LoVo (cell line): ENCODE measurements at regions not wholly inside any gene's neighbourhood (a gene's known extent, or its start where the extent isn't known, plus 50 kb on each side); places are given as distances from the start of the nearest gene placed in this dataset.
"Not testable (repeated sequence)": the region's sequence is repeated elsewhere in the genome, so short reads cannot be mapped to it uniquely, and the experiment has no call there.

ENCODE experiments used
- DNase-seq: peaks from one replicate; pipeline ENCODE4 v3.0.0-alpha.2; 2016; ENCODE audit warnings: low spot score

DNA sequence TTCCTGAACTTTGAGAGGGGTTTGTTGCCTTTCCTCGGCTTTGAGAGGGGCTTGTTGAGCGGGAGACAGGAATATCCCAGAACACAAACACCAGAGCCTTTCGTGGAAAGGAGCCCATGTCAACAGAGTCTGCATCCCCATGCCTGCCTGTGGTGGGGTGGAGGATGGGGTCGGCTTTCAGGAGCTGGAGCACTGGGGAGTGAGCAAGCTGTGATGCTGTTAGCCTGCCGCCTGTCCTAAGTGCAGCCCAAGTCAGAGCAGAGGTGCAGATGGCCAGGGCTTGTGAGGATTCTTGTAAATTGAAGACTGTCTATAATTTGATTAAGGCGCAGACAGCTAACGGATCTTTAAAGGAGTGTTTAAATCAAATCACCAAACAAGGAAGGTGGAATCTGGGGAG lies 103.3 kb upstream of the ANK2 start:
- DNase-seq = no peak

DNA sequence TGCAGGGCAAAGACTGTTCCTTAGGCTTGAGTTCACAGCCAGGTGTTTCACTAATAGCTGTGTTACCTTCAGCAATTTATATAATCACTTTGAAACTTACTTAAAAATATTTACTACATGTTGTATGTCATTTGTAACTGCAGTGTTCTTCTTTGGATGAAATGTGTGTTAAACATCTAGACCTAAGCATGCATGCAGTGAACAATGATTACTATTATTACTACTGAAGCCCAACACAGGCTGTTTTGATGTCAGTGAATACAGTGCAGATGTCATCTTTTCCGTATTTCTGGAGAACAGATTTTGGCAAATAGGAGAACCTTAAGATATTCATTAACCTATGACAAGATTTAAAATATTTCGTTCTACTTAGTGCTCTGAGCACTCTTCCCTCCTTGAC lies 101.8 kb upstream of the ANK2 start:
- DNase-seq = no peak

DNA sequence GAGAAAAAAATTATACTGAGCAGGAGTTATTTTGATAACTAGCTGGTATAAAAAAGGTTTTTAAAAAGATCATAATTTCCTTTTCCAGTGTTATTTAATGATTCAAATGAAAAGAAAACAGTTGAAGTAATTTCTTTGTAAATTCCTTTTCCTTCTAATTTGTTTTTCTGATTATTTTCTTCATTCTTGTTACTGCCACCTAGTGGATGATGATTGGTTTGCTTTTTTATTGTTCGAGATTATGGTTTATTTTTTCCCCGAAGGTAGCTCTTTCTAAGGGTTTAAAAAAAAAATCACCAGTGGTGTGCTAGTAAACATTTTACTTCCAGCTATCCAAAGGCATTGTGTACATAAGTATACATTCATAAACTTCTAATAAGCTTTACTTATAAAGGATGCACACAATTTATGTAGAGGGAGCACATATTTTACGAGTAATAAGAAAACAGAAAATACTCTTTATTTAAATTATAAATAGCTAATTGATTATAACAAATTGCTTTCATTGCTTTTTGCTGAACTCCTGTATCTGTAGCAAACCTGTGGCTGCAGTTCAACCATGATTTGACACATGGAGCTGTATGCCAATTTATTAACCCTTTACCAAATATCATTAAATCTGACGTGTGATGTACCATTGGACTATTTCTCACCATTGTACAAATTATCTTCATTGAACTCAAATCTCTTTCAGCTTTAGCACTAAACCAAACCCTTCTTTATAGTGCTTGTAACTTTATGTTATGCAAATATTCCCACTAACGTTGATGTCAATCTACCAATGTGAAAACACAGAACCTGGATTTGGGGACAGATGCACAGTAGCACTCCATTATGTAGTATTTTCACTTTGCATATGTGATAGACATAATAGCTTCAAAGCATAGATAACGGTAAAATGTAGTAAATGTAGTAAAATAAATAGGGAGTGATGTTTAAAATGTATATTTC lies 97.8 kb upstream of the ANK2 start:
- DNase-seq = peak; percentile 12

DNA sequence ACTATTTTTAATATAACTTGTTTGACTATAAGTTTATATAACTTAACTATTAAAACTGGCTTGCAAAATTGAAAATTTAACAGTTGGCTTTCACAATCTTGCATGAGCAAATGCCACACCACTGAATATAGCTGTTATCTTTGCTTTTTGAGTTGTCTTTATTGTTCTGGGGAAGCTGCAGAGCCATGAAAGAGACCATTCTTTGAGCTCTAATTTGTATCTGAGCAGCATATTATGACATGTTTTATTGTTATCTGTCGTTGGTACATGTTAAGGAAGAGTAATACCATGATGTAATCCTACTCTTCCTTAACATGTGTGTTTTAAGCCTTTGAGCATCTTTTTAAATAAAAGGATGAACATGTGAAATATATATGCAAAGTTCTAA lies 97.1 kb upstream of the ANK2 start:
- DNase-seq = no peak

DNA sequence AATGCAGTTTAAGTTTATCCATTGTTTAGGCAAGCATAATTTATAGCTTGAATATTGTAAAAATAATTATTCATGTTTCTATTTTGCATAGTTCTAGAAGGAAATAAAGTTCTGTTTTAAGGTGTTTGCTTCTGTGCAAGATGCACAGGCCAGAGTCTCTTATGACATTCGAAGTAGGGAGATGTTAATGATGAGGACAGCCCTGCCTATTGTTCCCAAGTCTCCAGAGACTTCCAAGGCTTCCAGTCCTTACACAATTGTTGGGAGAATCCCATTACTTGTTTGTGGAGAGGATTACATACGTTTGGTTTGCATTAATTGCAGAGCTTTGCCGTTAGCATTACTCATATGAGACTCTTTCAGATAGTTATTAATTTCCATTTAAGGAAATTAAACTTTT lies 96.2 kb upstream of the ANK2 start:
- no peak for DNase-seq

DNA sequence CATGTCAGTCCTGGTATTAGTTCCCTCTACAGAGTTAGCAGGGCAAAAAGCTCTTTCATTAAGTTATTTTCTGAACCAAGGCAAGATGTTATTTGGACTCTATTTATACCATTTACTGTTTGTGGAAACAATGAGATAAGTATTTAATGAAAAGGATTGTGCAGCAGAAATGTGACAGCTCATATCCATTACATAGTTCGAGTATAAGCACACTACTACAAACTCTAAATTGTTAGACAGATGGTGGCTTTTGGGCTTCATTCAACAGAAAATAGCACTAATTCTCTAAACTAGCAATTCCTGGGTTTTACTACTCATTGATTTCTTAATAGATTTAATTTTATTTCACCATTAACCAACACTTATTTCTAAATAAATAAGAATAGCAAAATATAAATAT lies 95.2 kb upstream of the ANK2 start:
- DNase-seq = no peak

DNA sequence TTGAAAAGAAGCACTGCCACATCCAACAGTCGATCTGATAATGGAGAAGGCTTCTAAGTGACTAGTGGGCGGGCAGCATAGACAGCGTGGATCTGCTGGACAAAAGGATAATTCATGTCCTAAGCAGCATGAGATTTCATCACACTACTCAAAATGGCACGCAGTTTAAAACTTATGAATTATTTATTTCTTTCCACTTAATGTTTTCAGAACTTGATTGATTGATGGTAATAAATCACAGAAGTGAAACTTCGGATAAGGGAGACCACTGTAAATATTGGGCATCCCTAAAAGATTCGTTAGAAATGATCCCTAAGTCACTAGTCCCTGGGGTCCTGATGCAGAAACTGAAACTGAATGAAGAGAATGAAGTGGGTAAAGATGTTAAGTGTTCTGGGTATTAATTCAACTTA lies 93.0 kb upstream of the ANK2 start:
- no peak for DNase-seq

DNA sequence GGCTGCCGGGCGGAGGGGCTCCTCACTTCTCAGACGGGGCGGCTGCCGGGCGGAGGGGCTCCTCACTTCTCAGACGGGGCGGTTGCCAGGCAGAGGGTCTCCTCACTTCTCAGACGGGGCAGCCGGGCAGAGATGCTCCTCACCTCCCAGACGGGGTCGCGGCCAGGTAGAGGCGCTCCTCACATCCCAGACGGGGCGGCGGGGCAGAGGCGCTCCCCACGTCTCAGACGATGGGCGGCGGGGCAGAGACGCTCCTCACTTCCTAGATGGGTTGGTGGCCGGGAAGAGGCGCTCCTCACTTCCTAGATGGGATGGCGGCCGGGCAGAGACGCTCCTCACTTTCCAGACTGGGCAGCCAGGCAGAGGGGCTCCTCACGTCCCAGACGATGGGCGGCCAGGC lies 91.7 kb upstream of the ANK2 start:
- DNase-seq = not testable (repeated sequence)

DNA sequence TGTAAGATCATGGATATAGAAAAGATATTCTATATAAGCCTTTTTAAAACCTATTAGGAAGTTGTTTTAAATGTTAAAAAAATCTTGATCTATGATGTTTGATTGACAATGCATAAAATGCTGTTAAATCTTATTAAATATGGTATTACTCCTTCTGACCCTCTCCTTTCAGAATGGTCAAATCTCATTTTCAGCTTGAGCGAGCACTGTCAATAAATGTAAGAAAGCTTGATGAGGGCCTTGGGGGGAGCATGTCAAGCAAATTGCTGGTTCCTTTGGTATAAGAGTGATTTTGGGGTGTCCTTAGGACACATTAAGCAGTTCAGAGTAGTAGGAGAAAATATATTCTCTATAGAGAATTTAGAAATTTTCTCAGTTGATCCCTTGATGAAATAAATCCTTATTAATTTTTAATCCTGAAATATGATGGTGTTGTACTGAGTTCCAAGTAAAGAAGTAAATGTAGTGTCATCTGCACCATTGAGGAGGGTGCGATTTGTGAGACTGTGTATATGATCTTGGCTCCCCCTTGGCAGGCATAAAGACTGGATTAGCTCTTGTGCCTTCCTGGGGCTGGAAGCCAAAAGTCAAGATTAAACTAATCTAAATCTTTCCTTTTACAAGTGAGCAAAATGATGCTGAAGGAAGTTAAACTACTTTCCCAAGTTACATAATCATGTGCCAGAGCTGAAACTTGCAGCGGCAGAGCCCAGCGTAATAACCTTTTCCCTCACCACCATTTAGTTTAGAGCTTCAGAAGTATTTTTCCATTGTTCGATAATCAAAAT lies 82.6 kb upstream of the ANK2 start:
- no peak for DNase-seq

DNA sequence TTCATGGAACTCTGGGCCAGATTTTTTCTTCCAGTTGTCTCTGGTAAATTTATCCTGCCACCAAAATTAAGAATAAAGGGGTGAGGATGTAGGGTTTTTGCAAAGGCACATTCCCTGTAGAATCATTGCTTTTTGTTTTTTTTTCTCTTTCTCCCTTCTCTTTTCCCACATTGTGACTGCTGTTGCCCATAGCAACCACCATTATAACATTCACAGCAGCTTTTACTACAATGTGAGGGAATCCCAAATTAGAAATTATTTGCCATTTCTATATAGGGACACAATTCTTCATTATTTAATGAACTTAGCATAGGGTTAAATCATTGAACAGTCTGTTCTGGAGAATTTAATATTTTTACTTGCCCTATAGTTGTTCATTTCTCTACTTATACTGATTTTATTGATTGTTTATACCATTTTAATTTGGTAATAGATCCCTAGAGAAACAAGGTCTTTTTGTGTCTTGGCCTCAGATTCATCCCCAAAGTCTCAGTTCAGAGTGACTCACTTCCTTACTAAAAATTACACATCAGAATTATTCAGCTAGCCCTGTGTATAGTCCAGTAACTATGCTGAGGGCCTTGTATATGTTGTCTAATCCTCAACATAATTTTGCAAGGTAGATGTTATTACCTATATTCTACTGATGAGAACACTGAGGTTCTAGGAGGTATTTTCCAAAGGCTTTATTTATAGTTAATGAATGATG lies 80.8 kb upstream of the ANK2 start:
- DNase-seq = no peak

DNA sequence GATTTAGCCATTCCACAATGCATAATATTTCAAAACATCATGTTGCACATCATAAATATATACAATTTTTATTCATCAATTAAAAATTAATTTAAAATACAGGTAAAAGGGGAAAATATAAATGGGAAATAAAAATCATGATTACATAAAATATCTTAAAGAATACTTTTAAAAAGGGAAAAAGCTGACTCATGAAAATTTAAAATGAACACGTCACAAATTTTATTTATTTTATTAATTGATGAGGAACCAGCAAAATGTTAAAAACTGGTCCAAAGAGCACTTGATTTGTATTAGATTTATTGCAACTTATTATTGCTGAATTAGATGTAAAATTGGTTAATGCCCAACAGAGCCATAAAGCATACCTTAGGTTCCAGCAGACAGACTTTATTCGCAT lies 78.5 kb upstream of the ANK2 start:
- DNase-seq = no peak

DNA sequence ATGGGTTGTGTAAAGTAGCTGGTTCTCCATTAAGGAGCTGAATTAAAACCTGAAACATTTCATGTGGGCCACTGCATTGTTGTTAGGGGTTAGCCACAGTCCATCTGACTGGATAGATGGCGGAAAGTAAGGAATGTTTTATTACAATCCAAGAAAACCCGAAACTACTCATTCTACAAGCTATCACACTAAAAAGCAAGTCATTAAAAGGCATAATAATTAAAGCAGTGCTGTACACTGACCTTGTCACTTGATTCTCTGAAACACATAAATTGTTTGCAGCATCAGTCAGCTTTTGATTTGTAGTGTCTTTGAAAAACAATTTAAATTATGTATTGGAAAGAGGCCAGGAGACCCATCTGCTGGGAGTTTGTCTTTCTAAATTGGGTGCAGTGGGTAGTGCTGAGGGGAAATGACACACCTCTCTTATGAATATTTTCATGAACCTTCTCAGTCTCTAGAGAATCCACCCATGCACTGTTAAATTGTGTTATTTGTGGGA lies 75.7 kb upstream of the ANK2 start:
- DNase-seq = no peak

DNA sequence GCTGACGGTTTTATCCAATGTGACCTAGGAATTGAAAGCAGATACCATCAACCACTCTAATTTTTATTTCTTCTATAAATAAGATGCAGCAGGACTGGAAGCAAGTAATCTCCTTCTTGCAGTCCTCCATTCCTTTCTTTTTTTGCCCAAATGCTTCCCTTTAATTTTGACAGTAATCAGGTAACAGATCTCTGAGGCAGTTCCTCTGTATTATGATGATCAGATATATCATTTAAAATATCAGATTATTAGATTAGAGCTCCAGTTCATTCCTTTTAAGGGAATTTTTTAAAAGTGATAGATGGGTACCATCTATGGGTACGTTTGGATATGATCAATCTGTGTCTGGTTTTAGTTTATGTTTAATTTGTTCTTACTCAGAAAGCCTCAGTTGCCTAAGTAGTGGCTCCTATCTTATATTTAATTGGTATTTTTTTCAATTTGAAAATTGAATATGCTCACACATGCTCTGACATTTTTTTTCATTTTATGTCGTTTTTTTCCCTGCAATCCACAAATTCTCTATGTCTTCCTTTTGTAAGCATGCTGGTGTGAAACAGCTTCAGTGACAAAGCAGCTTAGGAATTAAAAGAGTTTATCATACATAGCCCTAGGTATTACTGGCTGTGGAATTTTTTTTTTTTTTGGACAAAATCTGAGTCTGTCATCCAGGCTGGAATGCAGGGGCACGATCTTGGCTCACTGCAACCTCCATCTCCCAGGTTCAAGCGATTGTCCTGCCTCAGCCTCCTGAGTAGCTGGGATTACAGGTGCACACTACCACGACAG lies 73.7 kb upstream of the ANK2 start:
- DNase-seq = no peak

DNA sequence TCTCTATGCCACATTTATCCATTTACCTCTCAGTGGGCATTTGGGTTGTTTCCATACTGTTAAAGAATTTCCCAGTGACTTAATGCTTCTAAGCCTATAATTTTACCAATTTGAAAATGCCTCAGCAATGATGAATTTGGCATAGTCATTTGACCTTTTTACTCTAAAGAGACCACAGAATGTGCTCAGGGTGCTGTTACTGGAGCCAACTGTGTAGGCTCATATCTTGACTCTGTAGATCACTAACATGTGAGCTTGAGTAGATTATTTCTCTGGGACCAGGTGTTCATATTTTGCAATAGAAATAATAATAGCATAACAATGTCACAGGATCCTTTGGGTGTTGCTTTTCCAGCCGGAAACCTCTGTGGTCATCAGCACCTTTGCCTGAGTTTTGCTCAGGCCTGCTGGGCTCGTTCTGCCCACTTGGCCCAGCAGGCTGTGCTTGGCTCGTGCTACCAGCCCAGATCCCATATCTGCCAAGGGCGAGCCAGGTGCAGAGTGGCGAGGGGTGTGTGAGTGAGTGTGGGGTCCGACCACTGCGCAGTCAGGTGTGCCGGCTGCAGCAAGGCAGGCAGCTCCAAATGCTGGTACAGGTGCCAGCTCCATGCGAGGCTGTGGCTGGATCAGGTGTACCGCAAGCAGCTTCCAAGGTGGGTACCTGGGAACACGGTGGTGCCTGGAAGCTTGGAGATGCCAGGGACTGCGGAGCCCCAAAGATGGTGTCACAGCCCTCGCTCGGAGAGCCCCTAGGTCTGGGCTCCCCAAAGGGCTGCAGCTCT lies 70.6 kb upstream of the ANK2 start:
- no peak for DNase-seq

DNA sequence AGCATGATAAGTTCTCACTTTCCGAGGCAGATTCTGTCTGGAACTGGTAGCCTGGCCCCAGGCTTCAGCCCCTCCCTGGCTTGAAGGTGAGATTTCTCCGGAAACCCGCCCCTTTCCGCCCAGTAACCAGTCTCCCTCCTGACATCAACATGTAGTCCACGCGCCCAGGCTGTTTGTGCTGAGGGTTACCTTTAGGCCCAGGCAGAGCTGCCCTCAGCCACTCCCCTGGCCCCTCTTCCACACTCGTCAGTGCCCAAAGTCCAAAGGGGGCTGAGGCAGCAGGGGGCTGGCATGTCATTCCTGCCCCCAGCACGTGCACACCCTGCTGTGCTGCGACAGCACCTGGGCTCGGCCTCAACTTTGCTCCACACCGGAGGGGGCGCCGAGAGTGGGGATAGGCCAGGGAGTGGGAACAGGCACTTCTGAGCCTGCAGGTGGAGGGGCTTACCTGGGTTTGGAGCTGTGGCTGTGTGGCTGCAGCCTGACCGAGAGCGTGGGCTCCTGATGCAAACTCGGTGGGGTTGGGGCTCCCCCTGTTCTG lies 69.5 kb upstream of the ANK2 start:
- no peak for DNase-seq

DNA sequence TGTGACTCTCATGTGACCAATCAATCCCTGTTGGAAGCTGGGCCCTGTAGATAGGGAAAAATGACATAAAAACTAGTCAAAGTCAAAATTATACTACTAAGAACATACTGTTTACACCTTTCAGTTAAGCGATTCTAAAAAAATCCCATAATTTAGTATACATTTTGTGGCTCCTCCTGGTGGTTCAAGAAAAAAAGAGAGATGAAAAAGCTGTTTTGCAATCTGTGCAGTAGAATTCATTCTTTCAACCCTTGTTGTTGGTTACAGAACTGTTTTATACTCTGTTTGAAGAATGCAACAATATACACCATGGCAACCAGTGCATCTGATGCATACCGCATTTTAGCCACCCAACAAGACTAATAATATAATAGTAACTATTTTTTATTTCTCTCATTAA lies 66.8 kb upstream of the ANK2 start:
- DNase-seq = no peak

DNA sequence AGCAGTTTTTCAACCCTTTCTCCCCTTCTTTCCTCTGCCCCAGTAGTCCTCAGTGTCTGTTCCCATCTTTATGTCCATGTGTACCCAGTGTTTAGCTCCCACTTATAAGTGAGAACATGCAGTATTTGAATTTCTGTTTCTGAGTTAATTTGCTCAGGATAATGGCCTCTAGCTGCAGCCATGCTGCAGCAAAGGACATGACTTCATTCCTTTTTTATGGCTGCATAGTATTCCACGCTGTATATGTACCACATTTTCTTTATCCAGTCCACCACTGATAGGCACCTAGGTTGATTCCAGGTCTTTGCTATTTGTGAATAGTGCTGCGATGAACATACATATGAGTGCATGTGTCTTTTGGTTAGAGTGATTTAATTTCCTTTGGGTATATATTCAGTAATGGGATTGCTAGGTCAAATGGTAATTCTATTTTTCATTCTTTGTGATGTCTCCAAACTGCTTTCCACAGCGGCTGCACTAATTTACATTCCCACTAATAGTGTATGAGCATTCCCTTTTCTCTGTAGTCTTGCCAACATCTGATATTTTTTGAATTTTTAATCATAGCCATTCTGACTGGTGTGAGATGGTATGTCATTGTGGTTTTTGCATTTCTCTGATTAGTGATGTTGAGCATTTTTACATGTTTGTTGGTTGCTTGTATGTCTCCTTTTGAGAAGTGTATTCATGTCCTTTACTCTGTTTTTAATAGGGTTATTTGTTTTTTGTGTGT lies 54.6 kb upstream of the ANK2 start:
- no peak for DNase-seq
